ENCODE measurements at regions not wholly inside any gene's neighbourhood (a gene's known extent, or its start where the extent isn't known, plus 50 kb on each side); places are given as distances from the start of the nearest gene placed in this dataset.
A peak's percentile ranks its signal among the peaks of the same experiment; 100 is the strongest.
"Not testable (repeated sequence)": the region's sequence is repeated elsewhere in the genome, so short reads cannot be mapped to it uniquely, and the experiment has no call there.

- no peak for DNase-seq
Measured at GRCh38 chr10:33100781-33101391, 142.9 kb upstream of the ITGB1 start.

- DNase-seq: peak; percentile 89
Measured at GRCh38 chr10:33099748-33100147, 141.7 kb upstream of the ITGB1 start.

GRCh38 chr10:33098951-33099663 lies 141.1 kb upstream of the ITGB1 start:
- DNase-seq: peak; percentile 67

- peak; percentile 62 for DNase-seq
Measured at GRCh38 chr10:33095867-33096815, 138.1 kb upstream of the ITGB1 start.

GRCh38 chr10:33094263-33095051 lies 136.4 kb upstream of the ITGB1 start:
- no peak for DNase-seq

GRCh38 chr10:33093362-33093761 lies 135.3 kb upstream of the ITGB1 start:
- no peak for DNase-seq

- DNase-seq: no peak
Measured at GRCh38 chr10:33092596-33092995, 134.6 kb upstream of the ITGB1 start.

GRCh38 chr10:33091201-33091600 lies 133.2 kb upstream of the ITGB1 start:
- DNase-seq: no peak

GRCh38 chr10:33088990-33089389 lies 131.0 kb upstream of the ITGB1 start:
- DNase-seq: no peak

- DNase-seq: no peak
Measured at GRCh38 chr10:33087922-33088321, 129.9 kb upstream of the ITGB1 start.

- no peak for DNase-seq
Measured at GRCh38 chr10:33087152-33087551, 129.1 kb upstream of the ITGB1 start.

GRCh38 chr10:33086100-33086499 lies 128.1 kb upstream of the ITGB1 start:
- DNase-seq: no peak

GRCh38 chr10:33085313-33085833 lies 127.3 kb upstream of the ITGB1 start:
- DNase-seq: no peak

GRCh38 chr10:33084453-33084852 lies 126.4 kb upstream of the ITGB1 start:
- DNase-seq: no peak

- no peak for DNase-seq
Measured at GRCh38 chr10:33082373-33082895, 124.4 kb upstream of the ITGB1 start.

GRCh38 chr10:33080467-33080866 lies 122.4 kb upstream of the ITGB1 start:
- not testable (repeated sequence) for DNase-seq

- no peak for DNase-seq
Measured at GRCh38 chr10:33074443-33074842, 116.4 kb upstream of the ITGB1 start.

- DNase-seq: no peak
Measured at GRCh38 chr10:33073641-33074415, 115.8 kb upstream of the ITGB1 start.

GRCh38 chr10:33071857-33072256 lies 113.8 kb upstream of the ITGB1 start:
- no peak for DNase-seq

GRCh38 chr10:33070101-33070500 lies 112.1 kb upstream of the ITGB1 start:
- DNase-seq: no peak

- DNase-seq: no peak
Measured at GRCh38 chr10:33067917-33068316, 109.9 kb upstream of the ITGB1 start.
